ENCODE measurements at regions not wholly inside any gene's neighbourhood (a gene's known extent, or its start where the extent isn't known, plus 50 kb on each side); places are given as distances from the start of the nearest gene placed in this dataset.

GRCh38 chr9:88936132-88936531, 55.1 kb upstream of the S1PR3 start:
- DNase-seq, result no peak

- peak in 1 of 2 donors; percentile 16 for DNase-seq
Observed at GRCh38 chr9:88936668-88937067, 54.6 kb upstream of the S1PR3 start.

- DNase-seq, result no peak
Observed at GRCh38 chr9:88937248-88937647, 54.0 kb upstream of the S1PR3 start.

GRCh38 chr9:88938189-88938588, 53.1 kb upstream of the S1PR3 start:
- DNase-seq, result no peak
